ENCODE measurements at regions not wholly inside any gene's neighbourhood (a gene's known extent, or its start where the extent isn't known, plus 50 kb on each side); places are given as distances from the start of the nearest gene placed in this dataset.

DNA sequence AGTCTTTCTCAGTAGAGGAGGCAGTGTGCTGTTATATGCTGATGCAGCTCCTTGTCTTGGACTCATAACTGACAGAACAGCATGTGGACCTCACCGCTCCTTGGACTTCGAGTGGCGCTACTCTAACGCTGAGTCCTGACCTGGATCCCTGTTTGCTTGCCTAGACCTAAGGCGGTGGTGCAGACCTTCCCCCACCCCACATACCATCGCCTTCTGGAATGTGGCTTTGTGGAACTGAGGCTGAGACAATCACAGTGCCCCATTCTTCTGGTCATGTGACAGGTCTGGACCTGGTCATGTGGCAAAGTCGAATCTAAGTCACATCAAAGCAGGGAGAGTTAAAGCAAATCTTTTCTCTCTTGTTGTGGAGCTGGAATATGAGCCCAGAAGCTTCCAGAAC, 190.7 kb upstream of the MKI67 start:
- DNase-seq: no peak
- no peak for ATAC-seq
- Histone ChIP-seq H3K4me1 (no peaks in the 10 kb centered on the region), H3K27ac (no peak overlapping the region), H3K27me3 (peaks cover 3% of the 10 kb centered on the region), H3K9me3 (no peaks in the 10 kb centered on the region), H3K36me3 (no peaks in the 10 kb centered on the region), H3K4me3 (no peak overlapping the region)
- no peak for TF ChIP-seq CTCF (IDR thresholded peaks at IDR 0.05)
- intact Hi-C loops (cut with DNase I): no loop called here

DNA sequence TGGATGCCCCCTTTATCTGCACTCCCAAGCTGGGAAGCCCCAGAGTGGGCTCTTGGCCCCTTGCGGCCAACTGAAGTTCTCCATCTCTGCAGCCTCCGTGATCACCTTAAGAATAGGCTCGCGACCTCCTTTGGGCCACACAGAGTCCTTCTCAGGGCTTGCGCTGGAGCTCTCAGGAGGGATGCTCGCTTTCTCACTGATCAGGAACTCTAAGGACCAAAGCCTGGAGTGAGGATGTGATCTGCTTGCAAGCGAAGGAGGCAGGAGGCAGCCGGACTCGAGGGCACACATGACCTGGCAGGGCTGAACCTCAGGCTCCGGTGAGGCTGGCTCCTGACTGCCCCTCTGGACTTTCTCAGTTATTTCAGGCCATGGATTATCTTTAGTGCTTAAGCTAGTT, 192.1 kb upstream of the MKI67 start:
- Histone ChIP-seq H3K4me1 (no peaks in the 10 kb centered on the region), H3K4me3 (no peak overlapping the region), H3K27ac (no peak overlapping the region), H3K9me3 (no peaks in the 10 kb centered on the region), H3K27me3 (peaks cover 3% of the 10 kb centered on the region), H3K36me3 (no peaks in the 10 kb centered on the region)
- intact Hi-C loops (cut with DNase I): no loop called here
- ATAC-seq: no peak
- no peak for DNase-seq
- no peak for TF ChIP-seq CTCF (IDR thresholded peaks at IDR 0.05)

DNA sequence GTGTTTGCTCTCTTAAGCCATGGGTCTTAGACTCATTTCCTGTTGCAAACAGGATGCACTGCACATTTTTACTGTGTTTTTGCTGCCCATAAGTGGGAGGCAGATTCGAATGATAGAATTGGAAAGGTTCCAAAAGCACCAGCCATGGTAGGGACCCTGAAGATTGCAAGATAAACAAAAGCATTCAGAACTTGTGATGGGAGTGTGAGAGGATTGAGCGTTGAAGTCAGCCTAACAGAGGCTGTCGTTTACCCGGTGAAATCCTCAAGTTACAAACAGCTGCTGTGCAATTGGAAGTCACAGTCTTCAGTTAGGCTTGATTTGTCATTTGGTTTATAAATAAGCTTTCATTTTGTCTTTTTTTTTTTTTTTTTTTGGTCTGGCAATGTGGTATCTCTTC, 192.7 kb upstream of the MKI67 start:
- no peak for ATAC-seq
- Histone ChIP-seq H3K4me3 (no peak overlapping the region), H3K36me3 (no peaks in the 10 kb centered on the region), H3K4me1 (no peaks in the 10 kb centered on the region), H3K27me3 (peaks cover 3% of the 10 kb centered on the region), H3K27ac (no peak overlapping the region), H3K9me3 (no peaks in the 10 kb centered on the region)
- TF ChIP-seq CTCF (IDR thresholded peaks at IDR 0.05): no peak
- intact Hi-C loops (cut with DNase I): no loop called here
- DNase-seq: no peak

- Histone ChIP-seq H3K36me3 (no peaks in the 10 kb centered on the region), H3K4me1 (no peaks in the 10 kb centered on the region), H3K27ac (no peak overlapping the region), H3K4me3 (no peak overlapping the region), H3K27me3 (peaks cover 7% of the 10 kb centered on the region), H3K9me3 (no peaks in the 10 kb centered on the region)
- intact Hi-C loops (cut with DNase I): no loop called here
- ATAC-seq (no peak), DNase-seq (no peak)
- no peak for TF ChIP-seq CTCF (IDR thresholded peaks at IDR 0.05)
These were observed 195.9 kb upstream of the MKI67 start for GRCh38 chr10:128322106-128322505.

DNA sequence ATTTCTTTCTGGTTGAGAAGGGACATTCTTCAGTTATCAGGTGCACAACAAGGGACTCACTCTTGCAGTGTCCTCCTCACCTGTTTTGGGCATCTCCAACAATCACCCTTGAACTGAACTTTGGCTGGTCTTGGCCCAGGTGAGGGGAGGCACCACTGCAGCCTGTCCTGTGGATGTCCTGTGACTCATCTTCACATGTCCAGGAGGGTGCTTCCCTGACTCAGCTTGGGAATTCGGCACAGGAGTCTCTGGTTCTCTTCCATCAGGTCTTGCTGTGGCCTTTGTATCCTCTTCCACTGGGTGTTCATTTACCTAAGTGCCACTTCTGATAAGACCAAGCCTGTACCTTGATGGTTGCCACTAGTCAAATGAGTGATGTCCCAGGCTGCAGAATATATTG, 196.7 kb upstream of the MKI67 start:
- peaks cover 7% of the 10 kb centered on the region for H3K27me3 ChIP-seq
- H3K9me3 ChIP-seq: no peaks in the 10 kb centered on the region
- H3K4me1 ChIP-seq: no peaks in the 10 kb centered on the region
- intact Hi-C loops (cut with DNase I): no loop called here
- H3K36me3 ChIP-seq: no peaks in the 10 kb centered on the region
- TF ChIP-seq CTCF (IDR thresholded peaks at IDR 0.05): no peak
- DNase-seq (no peak), ATAC-seq (no peak)
- no peak overlapping the region for H3K4me3 ChIP-seq
- no peak overlapping the region for H3K27ac ChIP-seq

GRCh38 chr10:128324058-128324827, 198.0 kb upstream of the MKI67 start:
- no peak overlapping the region for H3K4me3 ChIP-seq
- no peak for TF ChIP-seq CTCF (IDR thresholded peaks at IDR 0.05)
- intact Hi-C loops (cut with DNase I): no loop called here
- H3K4me1 ChIP-seq: no peaks in the 10 kb centered on the region
- H3K9me3 ChIP-seq: no peaks in the 10 kb centered on the region
- DNase-seq: no peak
- peaks cover 4% of the 10 kb centered on the region for H3K27me3 ChIP-seq
- no peaks in the 10 kb centered on the region for H3K36me3 ChIP-seq
- H3K27ac ChIP-seq: no peak overlapping the region
- ATAC-seq: peak; percentile 76
